GM19023 (cell line): ENCODE measurements at regions not wholly inside any gene's neighbourhood (a gene's known extent, or its start where the extent isn't known, plus 50 kb on each side); places are given as distances from the start of the nearest gene placed in this dataset.

Experiments
- ATAC-seq: cut with Tn5 transposase; IDR thresholded peaks from one replicate; pipeline ENCODE4 v1.9.1; 2021; ENCODE audit warnings: mild to moderate bottlenecking, moderate library complexity; ENCODE audit not compliant: unreplicated experiment

GRCh38 chr5:77948476-77948875 lies 172.3 kb upstream of the TBCA start:
- ATAC-seq, result no peak

- no peak for ATAC-seq
Observed at GRCh38 chr5:77947041-77947428, 170.9 kb upstream of the TBCA start.

GRCh38 chr5:77946381-77947040 lies 170.4 kb upstream of the TBCA start:
- ATAC-seq, result no peak

- no peak for ATAC-seq
Observed at GRCh38 chr5:77945874-77946273, 169.7 kb upstream of the TBCA start.

GRCh38 chr5:77944757-77945340 lies 168.7 kb upstream of the TBCA start:
- ATAC-seq, result no peak

GRCh38 chr5:77943851-77944250 lies 167.7 kb upstream of the TBCA start:
- ATAC-seq, result no peak

- no peak for ATAC-seq
Observed at GRCh38 chr5:77942578-77943239, 166.6 kb upstream of the TBCA start.

GRCh38 chr5:77937015-77937908 lies 161.1 kb upstream of the TBCA start:
- peak; percentile 82 for ATAC-seq

GRCh38 chr5:77936365-77936693 lies 160.2 kb upstream of the TBCA start:
- ATAC-seq, result peak; percentile 30

- ATAC-seq, result peak; percentile 53
Observed at GRCh38 chr5:77935506-77936364, 159.6 kb upstream of the TBCA start.

GRCh38 chr5:77928776-77929300 lies 152.7 kb upstream of the TBCA start:
- ATAC-seq, result no peak

- no peak for ATAC-seq
Observed at GRCh38 chr5:77926337-77926736, 150.2 kb upstream of the TBCA start.

- ATAC-seq, result no peak
Observed at GRCh38 chr5:77925503-77925902, 149.4 kb upstream of the TBCA start.

GRCh38 chr5:77924081-77924480 lies 147.9 kb upstream of the TBCA start:
- no peak for ATAC-seq

GRCh38 chr5:77923666-77924065 lies 147.5 kb upstream of the TBCA start:
- no peak for ATAC-seq

- no peak for ATAC-seq
Observed at GRCh38 chr5:77921094-77921768, 145.1 kb upstream of the TBCA start.

GRCh38 chr5:77920359-77921058 lies 144.4 kb upstream of the TBCA start:
- no peak for ATAC-seq

GRCh38 chr5:77915346-77915745 lies 139.2 kb upstream of the TBCA start:
- no peak for ATAC-seq

GRCh38 chr5:77912721-77913120 lies 136.6 kb upstream of the TBCA start:
- no peak for ATAC-seq
